ENCODE measurements at regions not wholly inside any gene's neighbourhood (a gene's known extent, or its start where the extent isn't known, plus 50 kb on each side); places are given as distances from the start of the nearest gene placed in this dataset.

DNA sequence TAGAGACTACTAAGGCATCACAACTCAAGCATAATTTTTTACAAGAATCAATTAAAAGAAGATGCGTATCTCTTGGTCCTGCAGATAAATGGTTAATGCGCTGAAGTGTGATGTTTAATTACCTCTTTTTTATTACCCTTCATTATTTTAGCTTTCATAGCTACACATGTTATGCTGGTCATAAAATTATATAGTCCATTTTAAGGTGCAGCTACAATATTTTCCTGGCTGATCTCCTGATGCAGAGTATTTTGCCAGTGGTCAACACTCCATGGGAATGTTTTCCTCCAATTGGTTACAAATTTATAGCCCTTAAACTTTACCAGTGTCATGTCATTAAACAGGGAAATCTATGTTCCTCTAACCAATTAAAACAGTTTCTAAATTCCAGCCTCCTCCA lies 1617.2 kb downstream of the PCDH7 start:
- Histone ChIP-seq H3K4me1 (ENCODE audit: insufficient read depth) (no peaks in the 10 kb centered on the region), H3K27me3 (replicated peaks; ENCODE audit: insufficient read depth) (no peaks in the 10 kb centered on the region), H3K79me2 (ENCODE audit: insufficient read depth) (no peaks in the 10 kb centered on the region), H4K20me1 (ENCODE audit: insufficient read depth) (no peaks in the 10 kb centered on the region), H2AFZ (no peak overlapping the region), H3K36me3 (ENCODE audit: low read depth) (no peaks in the 10 kb centered on the region), H3K4me2 (ENCODE audit: unreplicated experiment) (no peak overlapping the region), H3K9me3 (ENCODE audit: low read depth) (no peaks in the 10 kb centered on the region), H3K9me2 (ENCODE audit: insufficient read depth) (no peaks in the 10 kb centered on the region), H3K4me3 (no peak overlapping the region), H3K27ac (no peak overlapping the region), H3F3A (ENCODE audit: insufficient read depth) (no peaks in the 10 kb centered on the region), H3K9ac (no peak overlapping the region)
- in situ Hi-C loops (cut with MboI): no loop called here
- WGBS, 2 experiments (ENCODE audit: low coverage in 1 of 2, low lambda C conversion rate in 2 of 2, missing lambda C conversion rate in 2 of 2): 37 to 44% methylated on average over 2 of the region's 2 CpGs
- no peak for DNase-seq
- TF ChIP-seq EZH2phosphoT487 (IDR thresholded peaks at IDR 0.05; ENCODE audit: insufficient read depth, low read depth) (no peak), EZH2 (IDR thresholded peaks at IDR 0.05; ENCODE audit: insufficient read depth, poor library complexity, severe bottlenecking) (no peak)

DNA sequence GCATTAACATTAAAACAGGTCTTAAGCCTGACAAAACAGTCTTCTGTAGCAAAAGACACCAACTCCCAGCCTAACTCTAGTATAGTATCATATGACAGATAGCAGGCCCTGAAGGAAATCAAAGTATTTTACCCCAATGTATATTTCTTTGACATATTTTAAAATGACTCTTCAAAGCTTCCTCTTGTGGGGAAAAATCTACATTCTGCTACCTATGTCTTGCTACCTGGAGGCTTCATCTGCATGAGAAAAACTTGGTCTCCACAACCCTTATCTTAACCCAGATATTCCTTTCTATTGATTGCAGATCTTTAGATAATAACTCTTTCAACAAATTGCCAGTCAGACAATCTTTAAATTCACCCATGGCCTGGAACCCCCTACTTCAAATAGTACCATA lies 1620.4 kb downstream of the PCDH7 start:
- Histone ChIP-seq H3K9me3 (ENCODE audit: low read depth) (no peaks in the 10 kb centered on the region), H3K79me2 (ENCODE audit: insufficient read depth) (no peaks in the 10 kb centered on the region), H3K9me2 (ENCODE audit: insufficient read depth) (no peaks in the 10 kb centered on the region), H4K20me1 (ENCODE audit: insufficient read depth) (no peaks in the 10 kb centered on the region), H3K4me2 (ENCODE audit: unreplicated experiment) (no peak overlapping the region), H3K4me1 (ENCODE audit: insufficient read depth) (no peaks in the 10 kb centered on the region), H3K27me3 (replicated peaks; ENCODE audit: insufficient read depth) (no peaks in the 10 kb centered on the region), H3K9ac (no peak overlapping the region), H3F3A (ENCODE audit: insufficient read depth) (no peaks in the 10 kb centered on the region), H3K27ac (no peak overlapping the region), H3K36me3 (ENCODE audit: low read depth) (no peaks in the 10 kb centered on the region), H2AFZ (no peak overlapping the region), H3K4me3 (no peak overlapping the region)
- no peak for DNase-seq
- in situ Hi-C loops (cut with MboI): no loop called here
- TF ChIP-seq EZH2phosphoT487 (IDR thresholded peaks at IDR 0.05; ENCODE audit: insufficient read depth, low read depth) (no peak), EZH2 (IDR thresholded peaks at IDR 0.05; ENCODE audit: insufficient read depth, poor library complexity, severe bottlenecking) (no peak)

DNA sequence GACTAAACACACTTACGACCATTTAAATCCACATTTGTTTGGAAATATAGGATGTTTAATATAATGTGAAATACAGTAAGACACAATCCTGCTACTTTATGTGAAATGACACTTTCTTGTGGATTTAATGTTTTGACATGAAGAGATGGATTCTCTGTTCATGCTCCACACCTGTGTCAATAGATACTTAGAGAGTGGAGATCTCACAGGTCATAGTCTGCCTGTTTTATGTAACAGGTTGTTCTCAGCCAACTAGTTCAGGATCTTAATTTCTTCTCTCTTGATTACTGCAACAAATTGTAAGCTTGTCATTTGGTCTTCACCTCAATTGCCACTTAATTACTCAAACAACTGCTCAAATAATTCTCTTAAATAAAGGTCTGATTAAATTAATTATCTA lies 1621.2 kb downstream of the PCDH7 start:
- in situ Hi-C loops (cut with MboI): no loop called here
- no peaks in the 10 kb centered on the region for H3K9me3 ChIP-seq (ENCODE audit: low read depth)
- no peaks in the 10 kb centered on the region for H4K20me1 ChIP-seq (ENCODE audit: insufficient read depth)
- H3K79me2 ChIP-seq (ENCODE audit: insufficient read depth): no peaks in the 10 kb centered on the region
- WGBS, 2 experiments (ENCODE audit: low coverage in 1 of 2, low lambda C conversion rate in 2 of 2, missing lambda C conversion rate in 2 of 2): 16 to 25% methylated on average over 1 of the region's 1 CpG
- H3K4me2 ChIP-seq (ENCODE audit: unreplicated experiment): no peak overlapping the region
- H3K9ac ChIP-seq: no peak overlapping the region
- no peak for DNase-seq
- TF ChIP-seq EZH2phosphoT487 (IDR thresholded peaks at IDR 0.05; ENCODE audit: insufficient read depth, low read depth): no peak
- TF ChIP-seq EZH2 (IDR thresholded peaks at IDR 0.05; ENCODE audit: insufficient read depth, poor library complexity, severe bottlenecking): no peak
- H3K4me1 ChIP-seq (ENCODE audit: insufficient read depth): no peaks in the 10 kb centered on the region
- H3K4me3 ChIP-seq: no peak overlapping the region
- H3K9me2 ChIP-seq (ENCODE audit: insufficient read depth): no peaks in the 10 kb centered on the region
- H3K27ac ChIP-seq: no peak overlapping the region
- no peaks in the 10 kb centered on the region for H3K36me3 ChIP-seq (ENCODE audit: low read depth)
- no peaks in the 10 kb centered on the region for H3F3A ChIP-seq (ENCODE audit: insufficient read depth)
- H2AFZ ChIP-seq: no peak overlapping the region
- no peaks in the 10 kb centered on the region for H3K27me3 ChIP-seq (replicated peaks; ENCODE audit: insufficient read depth)

DNA sequence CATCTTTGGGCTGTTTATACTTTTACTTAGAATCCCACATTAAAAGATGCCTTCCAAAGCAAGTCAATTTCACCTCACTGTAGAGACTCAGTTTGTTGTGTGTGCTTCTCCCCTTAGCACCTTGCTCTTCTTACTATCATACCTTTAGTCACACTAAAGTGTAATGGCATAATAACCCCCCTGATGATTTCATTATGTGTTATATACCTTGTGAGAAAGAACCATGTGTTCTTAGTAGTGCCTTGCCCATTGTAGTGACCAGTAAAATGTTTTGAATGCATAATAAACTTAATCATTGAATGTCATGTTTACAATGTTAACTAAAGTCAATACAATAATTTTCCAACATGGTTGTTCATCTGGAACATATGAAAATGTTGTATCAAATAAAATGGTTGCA lies 1621.9 kb downstream of the PCDH7 start:
- Histone ChIP-seq H3K4me2 (ENCODE audit: unreplicated experiment) (no peak overlapping the region), H3K9ac (no peak overlapping the region), H3K9me2 (ENCODE audit: insufficient read depth) (no peaks in the 10 kb centered on the region), H2AFZ (no peak overlapping the region), H3K4me1 (ENCODE audit: insufficient read depth) (no peaks in the 10 kb centered on the region), H3K79me2 (ENCODE audit: insufficient read depth) (no peaks in the 10 kb centered on the region), H3K27me3 (replicated peaks; ENCODE audit: insufficient read depth) (no peaks in the 10 kb centered on the region), H3K9me3 (ENCODE audit: low read depth) (no peaks in the 10 kb centered on the region), H3F3A (ENCODE audit: insufficient read depth) (no peaks in the 10 kb centered on the region), H4K20me1 (ENCODE audit: insufficient read depth) (no peaks in the 10 kb centered on the region), H3K4me3 (no peak overlapping the region), H3K36me3 (ENCODE audit: low read depth) (no peaks in the 10 kb centered on the region), H3K27ac (no peak overlapping the region)
- TF ChIP-seq EZH2 (IDR thresholded peaks at IDR 0.05; ENCODE audit: insufficient read depth, poor library complexity, severe bottlenecking) (no peak), EZH2phosphoT487 (IDR thresholded peaks at IDR 0.05; ENCODE audit: insufficient read depth, low read depth) (no peak)
- no peak for DNase-seq
- in situ Hi-C loops (cut with MboI): no loop called here

DNA sequence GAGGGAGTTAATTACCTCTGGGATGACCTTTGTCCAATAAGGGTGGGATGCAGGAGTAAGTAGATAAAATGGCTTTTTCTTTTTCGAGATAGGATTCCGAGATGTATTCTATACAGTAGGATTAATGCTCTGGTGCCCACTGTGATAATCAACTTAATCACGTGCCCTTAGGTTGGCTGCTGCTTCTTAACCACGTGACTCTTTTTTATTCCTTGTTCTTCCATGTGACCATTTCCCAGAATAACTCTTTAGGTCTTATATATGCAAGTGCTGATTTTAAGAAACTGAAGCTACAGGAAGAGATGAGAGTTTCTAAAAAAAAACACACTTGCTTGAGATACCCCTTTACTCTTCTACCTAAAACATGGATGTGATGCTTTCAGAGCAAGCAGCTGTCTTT lies 1628.9 kb downstream of the PCDH7 start:
- DNase-seq: no peak
- no peak overlapping the region for H3K9ac ChIP-seq
- in situ Hi-C loops (cut with MboI): no loop called here
- H3F3A ChIP-seq (ENCODE audit: insufficient read depth): no peaks in the 10 kb centered on the region
- 11 to 19% methylated on average over 4 of the region's 4 CpGs for WGBS, 2 experiments (ENCODE audit: low coverage in 1 of 2, low lambda C conversion rate in 2 of 2, missing lambda C conversion rate in 2 of 2)
- no peak overlapping the region for H3K4me2 ChIP-seq (ENCODE audit: unreplicated experiment)
- H3K4me3 ChIP-seq: no peak overlapping the region
- H3K27me3 ChIP-seq (replicated peaks; ENCODE audit: insufficient read depth): no peaks in the 10 kb centered on the region
- no peaks in the 10 kb centered on the region for H3K36me3 ChIP-seq (ENCODE audit: low read depth)
- H4K20me1 ChIP-seq (ENCODE audit: insufficient read depth): no peaks in the 10 kb centered on the region
- H3K79me2 ChIP-seq (ENCODE audit: insufficient read depth): no peaks in the 10 kb centered on the region
- peaks cover 5% of the 10 kb centered on the region for H3K9me3 ChIP-seq (ENCODE audit: low read depth)
- no peaks in the 10 kb centered on the region for H3K4me1 ChIP-seq (ENCODE audit: insufficient read depth)
- no peaks in the 10 kb centered on the region; the same call in 1 of the 2 replicates for H3K9me2 ChIP-seq (ENCODE audit: insufficient read depth)
- TF ChIP-seq EZH2phosphoT487 (IDR thresholded peaks at IDR 0.05; ENCODE audit: insufficient read depth, low read depth): no peak
- no peak for TF ChIP-seq EZH2 (IDR thresholded peaks at IDR 0.05; ENCODE audit: insufficient read depth, poor library complexity, severe bottlenecking)
- H2AFZ ChIP-seq: no peak overlapping the region
- H3K27ac ChIP-seq: no peak overlapping the region
